ENCODE measurements at regions not wholly inside any gene's neighbourhood (a gene's known extent, or its start where the extent isn't known, plus 50 kb on each side); places are given as distances from the start of the nearest gene placed in this dataset.

- ATAC-seq (ENCODE audit: insufficient read depth, low read depth) (peak; percentile 40; the same call in 1 of the 3 replicates), DNase-seq (no peak)
- Histone ChIP-seq H3K36me3 (ENCODE audit: insufficient read depth, low read length) (no peaks in the 10 kb centered on the region), H3K9me3 (ENCODE audit: insufficient read depth, low read length, severe bottlenecking) (peaks cover 4% of the 10 kb centered on the region), H3K79me2 (ENCODE audit: insufficient read depth, low read length) (no peaks in the 10 kb centered on the region), H3K4me1 (ENCODE audit: insufficient read depth, low read length) (no peaks in the 10 kb centered on the region), H3K4me3 (ENCODE audit: low read depth in 1 of 2, low read length in 2 of 2) (no peak overlapping the region), H4K20me1 (ENCODE audit: insufficient read depth, low read length) (no peaks in the 10 kb centered on the region), H3K9ac (ENCODE audit: low read depth, low read length) (no peak overlapping the region), H3K27ac (ENCODE audit: low read length) (no peak overlapping the region), H3K27me3 (ENCODE audit: insufficient read depth, low read length, poor library complexity) (no peaks in the 10 kb centered on the region), H2AFZ (ENCODE audit: low read depth, low read length) (no peak overlapping the region), H3K4me2 (ENCODE audit: insufficient read depth, low read length) (no peak overlapping the region)
- no peak for TF ChIP-seq CTCF (IDR thresholded peaks at IDR 0.05; ENCODE audit: borderline replicate concordance, extremely low read depth, low read length, poor library complexity, severe bottlenecking)
- TF ChIP-seq EZH2 (IDR thresholded peaks at IDR 0.05; ENCODE audit: borderline replicate concordance, low read depth, low read length, severe bottlenecking): no peak
Measured at GRCh38 chr10:55183993-55184392, 383.0 kb upstream of the PCDH15 start.

DNA sequence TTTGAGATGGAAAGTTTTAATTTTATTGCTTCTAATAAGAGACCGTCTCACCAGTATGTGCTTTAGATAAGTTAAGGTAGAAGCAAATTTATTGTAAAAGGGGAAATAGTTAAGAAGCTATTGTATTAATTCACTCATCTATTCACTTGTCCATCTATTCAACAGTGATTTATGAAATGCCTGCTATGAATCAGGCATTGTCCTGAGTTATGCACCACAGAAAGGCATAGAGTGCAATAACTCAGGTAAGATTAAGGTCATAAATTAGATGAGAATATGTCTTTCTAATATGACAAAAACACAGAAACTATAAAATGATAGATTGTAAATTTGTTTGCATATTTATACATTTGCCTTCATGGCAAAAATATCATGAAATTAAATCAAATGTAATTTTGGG lies 379.3 kb upstream of the PCDH15 start:
- Histone ChIP-seq H4K20me1 (ENCODE audit: insufficient read depth, low read length) (no peaks in the 10 kb centered on the region), H3K4me1 (ENCODE audit: insufficient read depth, low read length) (no peaks in the 10 kb centered on the region), H2AFZ (ENCODE audit: low read depth, low read length) (no peak overlapping the region), H3K27me3 (ENCODE audit: insufficient read depth, low read length, poor library complexity) (no peaks in the 10 kb centered on the region), H3K36me3 (ENCODE audit: insufficient read depth, low read length) (no peaks in the 10 kb centered on the region), H3K79me2 (ENCODE audit: insufficient read depth, low read length) (no peaks in the 10 kb centered on the region), H3K4me2 (ENCODE audit: insufficient read depth, low read length) (no peak overlapping the region), H3K9ac (ENCODE audit: low read depth, low read length) (no peak overlapping the region), H3K4me3 (ENCODE audit: low read depth in 1 of 2, low read length in 2 of 2) (no peak overlapping the region), H3K9me3 (ENCODE audit: insufficient read depth, low read length, severe bottlenecking) (peaks cover 4% of the 10 kb centered on the region), H3K27ac (ENCODE audit: low read length) (no peak overlapping the region)
- no peak for DNase-seq
- ATAC-seq (ENCODE audit: insufficient read depth, low read depth): no peak
- TF ChIP-seq CTCF (IDR thresholded peaks at IDR 0.05; ENCODE audit: borderline replicate concordance, extremely low read depth, low read length, poor library complexity, severe bottlenecking) (no peak), EZH2 (IDR thresholded peaks at IDR 0.05; ENCODE audit: borderline replicate concordance, low read depth, low read length, severe bottlenecking) (no peak)

GRCh38 chr10:55174419-55174818 lies 373.4 kb upstream of the PCDH15 start:
- H3K79me2 ChIP-seq (ENCODE audit: insufficient read depth, low read length): no peaks in the 10 kb centered on the region

More at GRCh38 chr10:55174419-55174818, 373.4 kb upstream of the PCDH15 start:
- Histone ChIP-seq H2AFZ (ENCODE audit: low read depth, low read length) (no peak overlapping the region), H3K4me1 (ENCODE audit: insufficient read depth, low read length) (no peaks in the 10 kb centered on the region), H3K4me2 (ENCODE audit: insufficient read depth, low read length) (no peak overlapping the region), H3K27me3 (ENCODE audit: insufficient read depth, low read length, poor library complexity) (no peaks in the 10 kb centered on the region), H3K9ac (ENCODE audit: low read depth, low read length) (no peak overlapping the region), H3K4me3 (ENCODE audit: low read depth in 1 of 2, low read length in 2 of 2) (no peak overlapping the region), H3K9me3 (ENCODE audit: insufficient read depth, low read length, severe bottlenecking) (peaks cover 4% of the 10 kb centered on the region), H3K27ac (ENCODE audit: low read length) (no peak overlapping the region), H4K20me1 (ENCODE audit: insufficient read depth, low read length) (no peaks in the 10 kb centered on the region), H3K36me3 (ENCODE audit: insufficient read depth, low read length) (no peaks in the 10 kb centered on the region)
- TF ChIP-seq CTCF (IDR thresholded peaks at IDR 0.05; ENCODE audit: borderline replicate concordance, extremely low read depth, low read length, poor library complexity, severe bottlenecking) (no peak), EZH2 (IDR thresholded peaks at IDR 0.05; ENCODE audit: borderline replicate concordance, low read depth, low read length, severe bottlenecking) (no peak)
- DNase-seq: no peak
- ATAC-seq (ENCODE audit: insufficient read depth, low read depth): no peak

Measured in DND-41 (cell line).